Prostate gland (tissue), 2 donors: ENCODE measurements at regions not wholly inside any gene's neighbourhood (a gene's known extent, or its start where the extent isn't known, plus 50 kb on each side); places are given as distances from the start of the nearest gene placed in this dataset.

Experiments used
- DNase-seq: peaks from one replicate; pipeline ENCODE4 v3.0.0-alpha.2; 2019; ENCODE audit warnings: low spot score
- H3K27ac ChIP-seq, 2 donors: fragments of 200-600 bp; sonication (generic); 2 replicates each; pipeline ENCODE4 v1.5.1; 2017 to 2019
- H3K27me3 ChIP-seq: fragments of 200-600 bp; sonication (generic); replicated peaks from 2 replicates; pipeline ENCODE4 v1.5.1; 2019; ENCODE audit not compliant: insufficient read depth
- H3K36me3 ChIP-seq, 2 donors: fragments of 200-600 bp; sonication (generic); 1 replicate in 1 of 2; 2 replicates in 1 of 2; pipeline versions ENCODE4 v1.5.1 to v1.8.1; 2017 to 2019
- H3K4me1 ChIP-seq: fragments of 200-600 bp; sonication (generic); replicated peaks from 2 replicates; pipeline ENCODE4 v1.5.1; 2019
- H3K4me3 ChIP-seq, 2 donors: fragments of 200-600 bp; sonication (generic); 2 replicates each; pipeline ENCODE4 v1.5.1; 2017 to 2019
- H3K9me3 ChIP-seq: fragments of 200-600 bp; sonication (generic); 2 replicates; pipeline ENCODE4 v1.5.1; 2017
- CTCF ChIP-seq, 4 experiments: fragments of 200-600 bp in 2 of 4; fragments of 450-650 bp in 2 of 4; sonication (generic) in 2 of 4; IDR thresholded peaks; 1 replicate in 3 of 4; 2 replicates in 1 of 4; pipeline ENCODE4 v1.5.1; 2016 to 2019; ENCODE audit warnings: antibody characterized with exemption in 4 of 4, mild to moderate bottlenecking in 2 of 4, moderate library complexity in 2 of 4
- POLR2A ChIP-seq: fragments of 450-650 bp; IDR thresholded peaks from one replicate; pipeline ENCODE4 v1.6.1; 2016; ENCODE audit warnings: antibody characterized with exemption, mild to moderate bottlenecking
- POLR2AphosphoS5 ChIP-seq: sonication (generic); formaldehyde crosslinking; IDR thresholded peaks from one replicate; pipeline ENCODE4 v1.6.1; 2017; ENCODE audit warnings: antibody characterized with exemption
- WGBS: methylation state at CpG from one replicate; pipeline ENCODE4 v1.1.5; 2018; 5-methylcytosine and 5-hydroxymethylcytosine counted together
- intact Hi-C: fragments of 100-400 bp; cut with DNase I; formaldehyde crosslinking; loops from one replicate; pipeline ENCODE4 v1.14.2; 2022

- no peaks in the 10 kb centered on the region for H3K36me3 ChIP-seq
- no peak overlapping the region for H3K27ac ChIP-seq
- H3K4me3 ChIP-seq, result no peak overlapping the region
- no peak for TF ChIP-seq CTCF (IDR thresholded peaks at IDR 0.05)
- TF ChIP-seq POLR2A, result no peak
- no peak for TF ChIP-seq POLR2AphosphoS5
- no peaks in the 10 kb centered on the region for H3K27me3 ChIP-seq
- H3K4me1 ChIP-seq, result no peaks in the 10 kb centered on the region
- H3K9me3 ChIP-seq, result no peaks in the 10 kb centered on the region
- DNase-seq, result no peak
- 100% methylated on average over 1 of the region's 1 CpG for WGBS
- intact Hi-C loops, result no loop called here
Observed at GRCh38 chr20:56986476-56986875, 280.0 kb downstream of the BMP7 start.

DNA sequence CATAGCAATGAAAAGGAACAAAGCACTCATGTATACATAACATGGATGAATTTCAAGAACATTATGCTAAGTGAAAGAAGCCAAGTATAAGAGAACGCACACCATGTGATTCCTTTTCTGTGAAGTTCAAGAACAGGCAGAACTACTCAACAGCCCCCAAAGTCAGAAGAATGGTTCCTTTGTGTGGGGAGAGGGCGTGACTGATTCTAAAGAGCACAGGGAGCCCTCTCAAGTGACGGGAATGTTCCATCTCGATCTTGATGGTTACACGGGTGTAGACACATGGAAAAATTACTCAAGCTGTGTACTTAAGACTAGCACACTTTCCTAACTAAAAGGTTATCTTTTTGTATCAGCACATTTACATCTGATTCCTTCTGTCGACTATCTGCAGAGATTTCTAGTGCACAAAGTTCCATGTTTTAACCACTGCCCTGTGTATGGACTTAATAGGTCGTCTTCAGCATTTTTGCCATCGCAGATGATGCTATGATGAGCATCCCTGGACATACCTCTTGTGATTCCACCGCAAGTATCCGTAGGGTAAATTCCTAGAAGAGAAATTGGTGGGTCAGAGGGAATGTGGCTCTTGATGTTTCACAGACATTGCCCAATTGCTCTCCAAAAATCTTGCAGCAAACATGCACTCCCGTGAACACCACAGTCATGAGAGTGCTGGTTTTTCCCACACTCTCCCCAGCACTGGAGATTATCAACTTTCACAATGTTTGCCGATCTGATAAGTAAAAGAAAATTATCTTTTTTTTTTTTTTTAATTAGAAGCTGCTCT lies 279.3 kb downstream of the BMP7 start:
- H3K4me3 ChIP-seq, result no peak overlapping the region
- H3K4me1 ChIP-seq, result no peaks in the 10 kb centered on the region
- intact Hi-C loops, result no loop called here

DNA sequence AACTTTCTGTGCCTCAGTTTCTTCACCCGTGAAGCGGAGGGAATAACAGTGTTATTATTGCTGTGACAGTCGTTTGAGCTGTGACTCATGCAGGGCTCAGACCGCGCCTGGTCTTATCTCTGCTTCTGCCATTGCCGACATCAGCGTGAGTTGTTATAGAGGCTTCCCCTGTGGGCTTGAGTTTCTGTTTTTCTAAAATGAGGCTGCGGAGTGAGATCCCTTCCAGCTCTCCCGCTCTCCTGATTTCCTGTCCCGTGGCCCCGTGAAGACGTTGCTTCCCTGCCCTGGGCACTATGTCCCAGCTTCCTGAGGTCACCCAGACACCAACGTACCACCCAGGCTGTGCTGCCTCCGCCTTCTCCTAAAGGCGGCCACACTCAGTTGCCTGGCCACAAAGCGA lies 278.5 kb downstream of the BMP7 start:
- TF ChIP-seq POLR2A (no peak), CTCF (IDR thresholded peaks at IDR 0.05) (no peak), POLR2AphosphoS5 (no peak)
- no peaks in the 10 kb centered on the region for H3K9me3 ChIP-seq
- H3K27me3 ChIP-seq, result no peaks in the 10 kb centered on the region
- DNase-seq, result no peak
- no peak overlapping the region for H3K27ac ChIP-seq
- H3K4me1 ChIP-seq, result no peaks in the 10 kb centered on the region
- H3K36me3 ChIP-seq, result no peaks in the 10 kb centered on the region
- H3K4me3 ChIP-seq, result no peak overlapping the region
- intact Hi-C loops, result no loop called here
- 62% methylated on average over 16 of the region's 16 CpGs for WGBS

More for the DNA sequence above, 279.3 kb downstream of the BMP7 start:
- Histone ChIP-seq H3K27me3 (no peaks in the 10 kb centered on the region), H3K9me3 (no peaks in the 10 kb centered on the region), H3K36me3 (no peaks in the 10 kb centered on the region), H3K27ac (no peak overlapping the region)
- no peak for DNase-seq
- TF ChIP-seq POLR2A, result no peak
- TF ChIP-seq CTCF (IDR thresholded peaks at IDR 0.05), result no peak
- no peak for TF ChIP-seq POLR2AphosphoS5
- WGBS, result 84% methylated on average over 12 of the region's 12 CpGs

DNA sequence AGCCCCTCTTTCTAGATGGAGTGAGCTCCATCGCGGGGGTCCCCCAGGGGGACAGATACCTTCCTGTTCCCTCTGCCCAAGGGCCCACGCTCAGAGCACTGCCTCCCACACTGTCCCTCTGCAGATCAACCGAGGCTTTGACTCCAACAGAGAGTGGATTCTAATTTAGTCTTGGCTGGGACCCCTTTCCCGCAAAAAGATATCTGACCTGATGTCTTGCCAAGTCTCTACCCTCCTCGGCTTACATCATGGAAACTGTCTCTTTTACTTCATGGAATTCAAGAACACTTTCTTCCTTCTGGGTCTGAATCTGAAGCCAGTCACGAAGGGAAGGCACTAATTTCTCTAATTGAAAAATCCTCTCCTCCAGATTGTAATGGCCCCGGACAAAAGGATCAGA lies 278.0 kb downstream of the BMP7 start:
- H3K4me1 ChIP-seq, result no peaks in the 10 kb centered on the region
- no peak overlapping the region for H3K27ac ChIP-seq
- no peak overlapping the region for H3K4me3 ChIP-seq
- 64% methylated on average over 8 of the region's 8 CpGs for WGBS
- TF ChIP-seq POLR2AphosphoS5 (no peak), POLR2A (no peak), CTCF (IDR thresholded peaks at IDR 0.05) (no peak)
- no peak for DNase-seq
- no peaks in the 10 kb centered on the region for H3K9me3 ChIP-seq
- intact Hi-C loops, result no loop called here
- no peaks in the 10 kb centered on the region for H3K36me3 ChIP-seq
- no peaks in the 10 kb centered on the region for H3K27me3 ChIP-seq

DNA sequence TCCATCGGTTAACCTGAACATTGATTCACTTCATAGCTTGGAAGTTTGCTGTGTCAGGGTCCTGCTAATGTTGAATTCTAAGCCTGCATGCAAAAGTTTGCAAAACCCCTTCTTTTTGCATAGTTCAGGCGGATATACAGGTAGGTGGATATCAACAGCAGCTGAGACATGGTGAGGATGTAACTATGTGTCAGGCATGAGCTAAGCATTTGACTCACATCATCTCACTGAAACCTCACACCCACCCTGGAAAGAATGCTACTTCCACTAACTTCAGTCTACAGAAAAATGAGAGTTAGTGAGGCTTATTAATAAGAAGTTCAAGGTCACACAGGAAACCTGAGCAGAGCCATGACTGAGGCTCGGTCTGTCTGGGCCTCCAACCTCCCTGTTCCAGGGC lies 276.9 kb downstream of the BMP7 start:
- H3K4me3 ChIP-seq, result no peak overlapping the region
- no peaks in the 10 kb centered on the region for H3K36me3 ChIP-seq
- WGBS, result 78% methylated on average over 3 of the region's 3 CpGs
- no peak overlapping the region for H3K27ac ChIP-seq
- no peaks in the 10 kb centered on the region for H3K4me1 ChIP-seq
- intact Hi-C loops, result no loop called here
- no peaks in the 10 kb centered on the region for H3K9me3 ChIP-seq
- TF ChIP-seq POLR2AphosphoS5 (no peak), POLR2A (no peak), CTCF (IDR thresholded peaks at IDR 0.05) (no peak)
- no peak for DNase-seq
- no peaks in the 10 kb centered on the region for H3K27me3 ChIP-seq
